HCT116 (cell line): ENCODE measurements at regions not wholly inside any gene's neighbourhood (a gene's known extent, or its start where the extent isn't known, plus 50 kb on each side); places are given as distances from the start of the nearest gene placed in this dataset.

Source experiments
- ATAC-seq: fragments of 200-7000 bp; cut with Tn5 transposase; 2 replicates; pipeline ENCODE4 v1.9.1; 2020; ENCODE audit warnings: mild to moderate bottlenecking, moderate library complexity
- BruUV-seq: library from RNA; stranded (reverse); fragments of 400-500 nt; replicated peaks from 2 replicates; lab custom pipeline; 2021; lab: Mats Ljungman, UMichigan
- CTCF ChIA-PET: fragments of 300-600 bp; sonication (Branson Sonifier 250); formaldehyde crosslinking; loops from one replicate; lab custom pipeline; 2021; ENCODE audit warnings: antibody characterized with exemption; lab: Charles Lee
- POLR2A ChIA-PET: fragments of 300-600, 350-600 bp; sonication (Branson Sonifier 250); formaldehyde crosslinking; loops from one replicate; lab custom pipeline; 2021; ENCODE audit warnings: antibody characterized with exemption; lab: Charles Lee
- RAD21 ChIA-PET, 2 experiments: fragments of 300-600 bp; sonication (Branson Sonifier 250); formaldehyde crosslinking; loops; one replicate each; lab custom pipeline; 2023; ENCODE audit warnings: low total read pairs in 2 of 2; ENCODE audit not compliant: uncharacterized antibody in 2 of 2, unreplicated experiment in 2 of 2, low non-redundant PET in 1 of 2; lab: Charles Lee
- DNase-seq: peaks from one replicate; pipeline ENCODE4 v3.0.0-alpha.2; 2010; ENCODE audit warnings: low read depth, low spot score
- H2AFZ ChIP-seq: fragments of 200-600 bp; shearing (Covaris generic), sonication (generic); 2 replicates; pipeline ENCODE4 v1.6.1; 2017; ENCODE audit warnings: low read depth, mixed run types, mixed read lengths, antibody characterized with exemption, low read length; ENCODE audit not compliant: poor library complexity, severe bottlenecking
- H3K27ac ChIP-seq: 2 replicates; pipeline ENCODE4 v1.5.1; 2012; ENCODE audit warnings: low read depth, low read length
- H3K27me3 ChIP-seq: fragments of 200-600 bp; sonication (generic); 2 replicates; pipeline ENCODE4 v1.6.1; 2016; ENCODE audit warnings: mixed run types, low read length, mixed read lengths; ENCODE audit not compliant: insufficient read depth
- H3K36me3 ChIP-seq, 2 experiments: fragments of 200-500 bp in 1 of 2; fragments of 200-600 bp in 1 of 2; sonication (Bioruptor generic) in 1 of 2; sonication (generic) in 1 of 2; 2 replicates each; pipeline versions ENCODE4 v1.5.1 to v1.6.1; 2014 to 2016; ENCODE audit warnings: low read length in 2 of 2, inconsistent platforms in 1 of 2, mixed read lengths in 1 of 2, mixed run types in 1 of 2; ENCODE audit not compliant: insufficient read depth in 2 of 2, control insufficient read depth in 1 of 2
- H3K4me1 ChIP-seq, 2 experiments: fragments of 200-600 bp in 1 of 2; sonication (generic) in 1 of 2; 2 replicates each; pipeline versions ENCODE4 v1.5.1 to v1.6.1; 2012 to 2017; ENCODE audit warnings: low read length in 2 of 2, inconsistent platforms in 1 of 2, mild to moderate bottlenecking in 1 of 2, mixed read lengths in 1 of 2, mixed run types in 1 of 2, moderate library complexity in 1 of 2; ENCODE audit not compliant: insufficient read depth in 2 of 2, control insufficient read depth in 1 of 2
- H3K4me2 ChIP-seq: fragments of 200-600 bp; sonication (generic); 2 replicates; pipeline ENCODE4 v1.6.1; 2017; ENCODE audit warnings: mixed run types, low read length, mixed read lengths
- H3K4me3 ChIP-seq, 2 experiments: fragments of 200-600 bp in 1 of 2; sonication (generic) in 1 of 2; replicated peaks in 1 of 2; 2 replicates each; pipeline ENCODE4 v1.5.1; 2011 to 2016; ENCODE audit warnings: low read length in 2 of 2, control low read depth in 1 of 2, low read depth in 1 of 2, mild to moderate bottlenecking in 1 of 2, mixed read lengths in 1 of 2, mixed run types in 1 of 2
- H3K79me2 ChIP-seq: fragments of 200-600 bp; sonication (generic); 2 replicates; pipeline ENCODE4 v1.6.1; 2017; ENCODE audit warnings: mild to moderate bottlenecking, mixed run types, low read length, moderate library complexity, mixed read lengths; ENCODE audit not compliant: insufficient read depth
- H3K9ac ChIP-seq: fragments of 200-600 bp; sonication (generic); 2 replicates; pipeline ENCODE4 v1.6.1; 2016; ENCODE audit warnings: low read length, mixed read lengths
- H3K9me2 ChIP-seq: fragments of 200-600 bp; sonication (generic), shearing (Covaris generic); 2 replicates; pipeline ENCODE4 v1.6.1; 2017; ENCODE audit warnings: mixed run types, mild to moderate bottlenecking, moderate library complexity; ENCODE audit not compliant: insufficient read depth
- H3K9me3 ChIP-seq, 2 experiments: fragments of 200-500 bp in 1 of 2; fragments of 200-600 bp in 1 of 2; sonication (Bioruptor generic) in 1 of 2; sonication (generic) in 1 of 2; 2 replicates each; pipeline ENCODE4 v1.6.1; 2014 to 2017; ENCODE audit warnings: low read length in 2 of 2, mixed read lengths in 2 of 2, inconsistent platforms in 1 of 2, low read depth in 1 of 2, mild to moderate bottlenecking in 1 of 2, mixed run types in 1 of 2, moderate library complexity in 1 of 2; ENCODE audit not compliant: control insufficient read depth in 1 of 2, insufficient read depth in 1 of 2
- H4K20me1 ChIP-seq: fragments of 200-600 bp; sonication (generic), shearing (Covaris generic); 2 replicates; pipeline ENCODE4 v1.6.1; 2017; ENCODE audit warnings: mixed run types, mild to moderate bottlenecking, moderate library complexity; ENCODE audit not compliant: insufficient read depth
- CTCF ChIP-seq, 3 experiments: fragments of 200-600 bp in 1 of 3; sonication (generic) in 1 of 3; IDR thresholded peaks in 2 of 3; conservative IDR thresholded peaks in 1 of 3; 2 replicates each; pipeline ENCODE4 v1.5.1; 2012 to 2017; ENCODE audit warnings: low read depth in 2 of 3, low read length in 2 of 3, antibody characterized with exemption in 1 of 3, borderline replicate concordance in 1 of 3, control low read depth in 1 of 3, mild to moderate bottlenecking in 1 of 3, mixed read lengths in 1 of 3, mixed run types in 1 of 3, moderate library complexity in 1 of 3; ENCODE audit not compliant: insufficient read depth in 1 of 3
- ELF1 ChIP-seq: IDR thresholded peaks from 2 replicates; pipeline ENCODE4 v1.6.1; 2012; ENCODE audit warnings: low read depth, borderline replicate concordance
- EZH2 ChIP-seq: fragments of 200-600 bp; sonication (generic); IDR thresholded peaks from 2 replicates; pipeline ENCODE4 v1.6.1; 2017; ENCODE audit warnings: antibody characterized with exemption, mixed run types
- FOSL1 ChIP-seq: IDR thresholded peaks from 2 replicates; pipeline ENCODE4 v1.6.1; 2012; ENCODE audit warnings: low read depth
- JUND ChIP-seq: IDR thresholded peaks from 2 replicates; pipeline ENCODE4 v1.6.1; 2012
- POLR2A ChIP-seq: IDR thresholded peaks from 2 replicates; pipeline ENCODE4 v1.7.0; 2011; ENCODE audit warnings: borderline replicate concordance; ENCODE audit not compliant: insufficient read depth, insufficient read length; ENCODE audit errors: extremely low read depth
- REST ChIP-seq: IDR thresholded peaks from 2 replicates; pipeline ENCODE4 v1.6.1; 2012; ENCODE audit warnings: low read depth
- SIN3A ChIP-seq: IDR thresholded peaks from 2 replicates; pipeline ENCODE4 v1.6.1; 2012; ENCODE audit warnings: low read depth
- SP1 ChIP-seq: IDR thresholded peaks from 2 replicates; pipeline ENCODE4 v1.6.1; 2012; ENCODE audit warnings: low read depth
- SRF ChIP-seq: IDR thresholded peaks from 2 replicates; pipeline ENCODE4 v1.6.1; 2012; ENCODE audit warnings: low read depth
- TCF7L2 ChIP-seq: IDR thresholded peaks from 2 replicates; pipeline ENCODE4 v1.7.0; 2011; ENCODE audit warnings: borderline replicate concordance, inconsistent platforms; ENCODE audit not compliant: insufficient read depth, insufficient read length; ENCODE audit errors: extremely low read depth
- YY1 ChIP-seq: IDR thresholded peaks from 2 replicates; pipeline ENCODE4 v1.6.1; 2011; ENCODE audit warnings: low read length, low read depth, moderate library complexity, mild to moderate bottlenecking; ENCODE audit not compliant: insufficient replicate concordance; ENCODE audit errors: extremely low read depth
- ZFX ChIP-seq: fragments of 450-650 bp; IDR thresholded peaks from 2 replicates; pipeline ENCODE4 v1.6.1; 2017
- ZNF274 ChIP-seq: fragments of 200-500 bp; sonication (Bioruptor generic); IDR thresholded peaks from 2 replicates; pipeline ENCODE4 v1.6.1; 2014; ENCODE audit warnings: mild to moderate bottlenecking, low read depth, low read length, inconsistent platforms
- intact Hi-C: fragments of 100-400 bp; cut with micrococcal nuclease; formaldehyde crosslinking; loops from 2 replicates; pipeline ENCODE4 v1.10.0; 2022
- TF ChIP-seq, protein P1 (sequence below): IDR thresholded peaks from 2 replicates; pipeline ENCODE4 v1.6.1; 2012

DNA sequence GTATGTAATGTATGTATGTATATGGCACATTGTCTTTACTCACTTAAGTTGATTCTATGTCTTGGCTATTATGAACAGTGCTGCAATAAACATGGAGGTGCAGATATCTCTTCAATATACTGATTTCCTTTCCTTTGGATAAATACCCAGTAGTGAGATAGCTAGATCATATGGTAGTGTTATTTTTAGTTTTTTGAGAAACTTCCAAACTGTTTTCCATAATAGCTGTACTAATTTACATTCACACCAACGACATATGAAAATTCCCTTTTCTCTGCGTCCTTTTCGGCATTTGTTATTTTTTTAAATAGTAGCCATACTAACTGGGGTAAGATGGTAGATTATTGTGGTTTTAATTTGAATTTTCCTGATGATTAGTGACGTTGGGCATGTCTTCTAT, 445.6 kb downstream of the NFIB start:
- DNase-seq: no peak
- no peak for ATAC-seq
- ChIA-PET CTCF (no interaction called here), POLR2A (no interaction called here)
- Histone ChIP-seq H3K9me3 (no peaks in the 10 kb centered on the region), H4K20me1 (no peaks in the 10 kb centered on the region), H3K27ac (no peak overlapping the region), H3K9ac (no peak overlapping the region), H2AFZ (no peak overlapping the region), H3K4me2 (no peak overlapping the region), H3K36me3 (no peaks in the 10 kb centered on the region)
- BruUV-seq: no TSS peak
- TF ChIP-seq CTCF (IDR thresholded peaks at IDR 0.05 in 2 of 3, conservative IDR thresholded peaks at IDR 0.05 in 1 of 3; ENCODE audit: borderline replicate concordance in 1 of 3, insufficient read depth in 1 of 3, low read depth in 2 of 3, low read length in 2 of 3): no peak
- TF ChIP-seq ZFX: no peak
- TF ChIP-seq POLR2A: no peak
- TF ChIP-seq ZNF274: no peak
- no peak for TF ChIP-seq FOSL1
- no peak for TF ChIP-seq TCF7L2
- TF ChIP-seq YY1: no peak
- TF ChIP-seq SIN3A: no peak
- TF ChIP-seq, all 23 proteins: peak for 0
- Histone ChIP-seq H3K27me3 (no peaks in the 10 kb centered on the region), H3K4me1 (no peaks in the 10 kb centered on the region), H3K4me3 (no peak overlapping the region), H3K79me2 (no peaks in the 10 kb centered on the region), H3K9me2 (no peaks in the 10 kb centered on the region)
- RAD21 ChIA-PET: interaction anchor here in 1 of 2 experiments (0.6 kb wide), 1 partner anchor 214 kb away, joined by 3 read pairs; no protein-coding TSS in a partner anchor
- intact Hi-C loops: no loop called here

DNA sequence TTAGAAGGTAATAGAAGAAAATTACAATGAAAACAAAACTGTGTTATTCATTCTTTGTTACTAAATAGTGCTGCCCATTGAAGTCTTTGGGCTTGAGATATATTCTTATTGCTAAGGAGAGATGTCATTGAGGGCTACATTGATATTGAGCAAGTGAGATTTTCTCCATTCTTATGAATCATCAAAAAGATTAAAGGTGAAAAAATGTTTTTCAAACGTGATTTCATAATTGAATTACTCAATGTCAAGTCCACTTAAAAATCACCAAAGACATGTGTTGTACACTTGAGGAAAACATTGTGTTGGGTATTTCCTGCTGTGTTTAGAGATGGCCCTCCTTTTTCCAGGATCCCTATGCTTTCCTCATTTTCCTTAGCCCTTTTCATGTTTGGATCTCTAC, 448.1 kb downstream of the NFIB start:
- no peaks in the 10 kb centered on the region for H3K79me2 ChIP-seq
- intact Hi-C loops: no loop called here
- H3K36me3 ChIP-seq: no peaks in the 10 kb centered on the region
- H3K9ac ChIP-seq: no peak overlapping the region
- no TSS peak for BruUV-seq
- no peaks in the 10 kb centered on the region for H3K9me3 ChIP-seq
- H3K27ac ChIP-seq: no peak overlapping the region
- ChIA-PET RAD21 (no interaction called here), CTCF (no interaction called here), POLR2A (no interaction called here)
- no peak overlapping the region for H3K4me3 ChIP-seq
- no peak overlapping the region for H2AFZ ChIP-seq
- DNase-seq: no peak
- no peaks in the 10 kb centered on the region for H3K9me2 ChIP-seq
- no peaks in the 10 kb centered on the region for H3K4me1 ChIP-seq
- no peaks in the 10 kb centered on the region for H4K20me1 ChIP-seq
- H3K4me2 ChIP-seq: no peak overlapping the region
- ATAC-seq: no peak
- no peaks in the 10 kb centered on the region for H3K27me3 ChIP-seq
- no peak for TF ChIP-seq JUND
- TF ChIP-seq SP1: no peak
- no peak for TF ChIP-seq EZH2
- TF ChIP-seq SIN3A: no peak
- TF ChIP-seq ZNF274: no peak
- TF ChIP-seq FOSL1: no peak
- no peak for TF ChIP-seq SRF
- no peak for TF ChIP-seq ELF1
- TF ChIP-seq TCF7L2: no peak
- TF ChIP-seq, protein P1, sequence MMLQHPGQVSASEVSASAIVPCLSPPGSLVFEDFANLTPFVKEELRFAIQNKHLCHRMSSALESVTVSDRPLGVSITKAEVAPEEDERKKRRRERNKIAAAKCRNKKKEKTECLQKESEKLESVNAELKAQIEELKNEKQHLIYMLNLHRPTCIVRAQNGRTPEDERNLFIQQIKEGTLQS: no peak
- TF ChIP-seq REST: no peak
